Mesendoderm (in vitro differentiated cells): ENCODE measurements at regions not wholly inside any gene's neighbourhood (a gene's known extent, or its start where the extent isn't known, plus 50 kb on each side); places are given as distances from the start of the nearest gene placed in this dataset.
"Not testable (repeated sequence)": the region's sequence is repeated elsewhere in the genome, so short reads cannot be mapped to it uniquely, and the experiment has no call there.

Experiments
- DNase-seq: peaks from one replicate; pipeline ENCODE4 v3.0.0; 2013
- H2AK5ac ChIP-seq: 2 replicates; pipeline ENCODE4 v1.6.1; 2013; ENCODE audit warnings: low read length, inconsistent platforms
- H2BK120ac ChIP-seq: 2 replicates; pipeline ENCODE4 v1.6.1; 2013; ENCODE audit warnings: low read depth, mild to moderate bottlenecking, low read length, moderate library complexity, mixed read lengths
- H2BK15ac ChIP-seq: replicated peaks from 2 replicates; pipeline ENCODE4 v1.6.1; 2013; ENCODE audit warnings: low read depth, mild to moderate bottlenecking, moderate library complexity
- H2BK5ac ChIP-seq: 2 replicates; pipeline ENCODE4 v1.6.1; 2013; ENCODE audit warnings: low read length, inconsistent platforms
- H3K18ac ChIP-seq: 2 replicates; pipeline ENCODE4 v1.6.1; 2013; ENCODE audit warnings: mild to moderate bottlenecking, low read length, mixed read lengths
- H3K23ac ChIP-seq: one replicate; pipeline ENCODE4 v1.6.1; 2013; ENCODE audit warnings: low read length
- H3K27ac ChIP-seq: 2 replicates; pipeline ENCODE4 v1.5.1; 2013; ENCODE audit warnings: low read depth, mild to moderate bottlenecking, inconsistent platforms, low read length, moderate library complexity
- H3K27me3 ChIP-seq: 2 replicates; pipeline ENCODE4 v1.6.1; 2013; ENCODE audit warnings: low read length, control low read depth, mild to moderate bottlenecking, inconsistent platforms; ENCODE audit not compliant: insufficient read depth, poor library complexity
- H3K36me3 ChIP-seq: 2 replicates; pipeline ENCODE4 v1.6.1; 2013; ENCODE audit warnings: low read length, inconsistent platforms; ENCODE audit not compliant: control insufficient read depth, insufficient read depth
- H3K4ac ChIP-seq: one replicate; pipeline ENCODE4 v1.6.1; 2013; ENCODE audit warnings: low read depth, mild to moderate bottlenecking, low read length, moderate library complexity
- H3K4me1 ChIP-seq: 2 replicates; pipeline ENCODE4 v1.6.1; 2013; ENCODE audit warnings: low read depth, low read length, inconsistent platforms; ENCODE audit not compliant: control insufficient read depth
- H3K4me2 ChIP-seq: 2 replicates; pipeline ENCODE4 v1.6.1; 2013; ENCODE audit warnings: low read length
- H3K4me3 ChIP-seq: 2 replicates; pipeline ENCODE4 v1.5.1; 2013; ENCODE audit warnings: mild to moderate bottlenecking, low read length
- H3K56ac ChIP-seq: one replicate; pipeline ENCODE4 v1.6.1; 2013; ENCODE audit warnings: low read length
- H3K79me1 ChIP-seq: 2 replicates; pipeline ENCODE4 v1.6.1; 2013; ENCODE audit warnings: low read length, inconsistent platforms
- H3K79me2 ChIP-seq: 2 replicates; pipeline ENCODE4 v1.6.1; 2013; ENCODE audit warnings: mild to moderate bottlenecking, low read length; ENCODE audit not compliant: control insufficient read depth, insufficient read depth
- H3K9ac ChIP-seq: 2 replicates; pipeline ENCODE4 v1.6.1; 2013; ENCODE audit warnings: low read length, inconsistent platforms
- H4K5ac ChIP-seq: one replicate; pipeline ENCODE4 v1.6.1; 2013; ENCODE audit warnings: low read length
- H4K8ac ChIP-seq: one replicate; pipeline ENCODE4 v1.6.1; 2013; ENCODE audit warnings: low read depth, mild to moderate bottlenecking, control low read depth, low read length, moderate library complexity
- WGBS: extraction: QIAGEN DNeasy Blood & Tissue Kit; methylation state at CpG from one replicate; pipeline ENCODE4 v1.1.7; 2013; ENCODE audit warnings: low lambda C conversion rate, missing lambda C conversion rate; ENCODE audit not compliant: insufficient coverage; ENCODE audit errors: extremely low coverage; 5-methylcytosine and 5-hydroxymethylcytosine counted together

- H4K8ac ChIP-seq, H3K79me1 ChIP-seq, H3K4me2 ChIP-seq, H2BK5ac ChIP-seq, H3K18ac ChIP-seq, H2BK15ac ChIP-seq, H3K23ac ChIP-seq, H4K5ac ChIP-seq, H3K27ac ChIP-seq, H3K36me3 ChIP-seq, H3K56ac ChIP-seq, H2BK120ac ChIP-seq, H3K79me2 ChIP-seq, H3K4ac ChIP-seq, H3K4me1 ChIP-seq, H3K4me3 ChIP-seq, H3K9ac ChIP-seq, H2AK5ac ChIP-seq, H3K27me3 ChIP-seq: not testable (repeated sequence)
- no CpG with 5 or more reads among the region's 4 CpGs for WGBS
- DNase-seq = peak; percentile 11
Observed at GRCh38 chr7:90070238-90070637, 84.0 kb upstream of the STEAP1 start.

DNA sequence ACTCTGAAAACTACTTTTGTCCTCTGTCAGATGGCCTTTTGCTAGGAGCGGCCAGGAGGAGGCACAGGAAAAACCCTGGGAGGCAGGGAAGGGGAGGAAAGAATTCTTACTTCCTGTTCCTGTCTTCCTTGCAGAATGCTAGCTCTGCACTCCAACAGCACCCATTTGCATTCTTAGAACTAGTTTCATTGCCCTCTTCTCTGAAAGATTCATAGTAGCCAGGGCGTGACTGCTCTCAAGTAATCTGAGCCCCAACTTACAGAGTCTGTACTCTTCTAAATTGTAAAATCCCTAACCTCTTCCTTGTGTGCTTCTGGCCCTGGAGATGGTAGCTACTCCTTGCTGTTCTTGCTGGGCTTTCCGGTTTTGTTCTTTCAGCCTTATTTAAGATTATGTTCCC, 75.3 kb upstream of the STEAP1 start:
- H2BK5ac ChIP-seq = no peak overlapping the region
- H3K18ac ChIP-seq = no peak overlapping the region
- WGBS = no CpG with 5 or more reads among the region's 3 CpGs
- no peak overlapping the region for H3K4me3 ChIP-seq
- H4K8ac ChIP-seq = no peak overlapping the region
- no peak overlapping the region for H3K9ac ChIP-seq
- H3K79me1 ChIP-seq = no peaks in the 10 kb centered on the region
- H2AK5ac ChIP-seq = no peak overlapping the region
- peak; percentile 39 for DNase-seq
- H3K36me3 ChIP-seq = no peaks in the 10 kb centered on the region
- no peak overlapping the region for H3K23ac ChIP-seq
- H3K27me3 ChIP-seq = no peaks in the 10 kb centered on the region
- no peak overlapping the region for H2BK15ac ChIP-seq
- H4K5ac ChIP-seq = no peak overlapping the region
- no peaks in the 10 kb centered on the region for H3K79me2 ChIP-seq
- H3K4me2 ChIP-seq = no peak overlapping the region
- no peak overlapping the region for H3K27ac ChIP-seq
- no peaks in the 10 kb centered on the region for H3K4me1 ChIP-seq
- H3K56ac ChIP-seq = no peak overlapping the region
- H2BK120ac ChIP-seq = no peak overlapping the region
- H3K4ac ChIP-seq = no peak overlapping the region

GRCh38 chr7:90081621-90082020, 72.6 kb upstream of the STEAP1 start:
- H3K79me2 ChIP-seq = no peaks in the 10 kb centered on the region
- H2BK120ac ChIP-seq = no peak overlapping the region
- H3K56ac ChIP-seq = no peak overlapping the region
- no peaks in the 10 kb centered on the region for H3K4me1 ChIP-seq
- H3K27ac ChIP-seq = no peak overlapping the region
- WGBS = no CpG with 5 or more reads among the region's 3 CpGs
- H3K9ac ChIP-seq = no peak overlapping the region
- H3K4ac ChIP-seq = no peak overlapping the region
- no peak overlapping the region for H4K5ac ChIP-seq
- no peak overlapping the region for H3K4me3 ChIP-seq
- H3K18ac ChIP-seq = no peak overlapping the region
- no peaks in the 10 kb centered on the region for H3K27me3 ChIP-seq
- no peak overlapping the region for H3K4me2 ChIP-seq
- H3K79me1 ChIP-seq = no peaks in the 10 kb centered on the region
- H2BK15ac ChIP-seq = no peak overlapping the region
- H2BK5ac ChIP-seq = no peak overlapping the region
- H4K8ac ChIP-seq = no peak overlapping the region
- peak; percentile 42 for DNase-seq
- H2AK5ac ChIP-seq = no peak overlapping the region
- no peaks in the 10 kb centered on the region for H3K36me3 ChIP-seq
- no peak overlapping the region for H3K23ac ChIP-seq

DNA sequence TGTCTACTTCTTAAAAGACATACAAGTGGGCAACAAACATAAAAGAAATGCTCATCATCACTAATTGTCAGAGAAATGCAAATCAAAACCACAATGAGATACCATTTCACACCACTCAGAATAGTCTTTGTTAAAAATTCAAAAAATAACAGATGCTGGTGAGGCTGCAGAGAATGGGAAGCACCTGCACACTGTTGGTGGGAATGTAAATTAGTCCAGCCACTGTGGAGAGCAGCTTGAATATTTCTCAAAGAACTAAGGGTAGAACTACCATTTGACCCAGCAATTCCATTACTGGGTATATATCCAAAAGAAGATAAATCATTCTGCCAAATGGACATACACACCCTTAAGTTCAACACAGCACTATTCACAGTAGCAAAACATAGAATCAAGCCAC, 61.8 kb upstream of the STEAP1 start:
- H3K27me3 ChIP-seq = no peaks in the 10 kb centered on the region

GRCh38 chr7:90094030-90094429, 60.2 kb upstream of the STEAP1 start:
- H3K27ac ChIP-seq = no peak overlapping the region
- no peak overlapping the region for H2BK5ac ChIP-seq
- no peaks in the 10 kb centered on the region for H3K79me1 ChIP-seq
- no peak for DNase-seq
- no peaks in the 10 kb centered on the region for H3K79me2 ChIP-seq
- no peak overlapping the region for H3K4me3 ChIP-seq
- no peak overlapping the region for H3K18ac ChIP-seq
- H4K8ac ChIP-seq = no peak overlapping the region
- no peaks in the 10 kb centered on the region for H3K36me3 ChIP-seq
- H4K5ac ChIP-seq = no peak overlapping the region
- no peak overlapping the region for H3K4ac ChIP-seq
- no peaks in the 10 kb centered on the region for H3K27me3 ChIP-seq
- WGBS = no CpG with 5 or more reads among the region's 2 CpGs
- H3K23ac ChIP-seq = no peak overlapping the region
- no peak overlapping the region for H2AK5ac ChIP-seq
- no peak overlapping the region for H3K56ac ChIP-seq
- no peak overlapping the region for H2BK120ac ChIP-seq
- H3K9ac ChIP-seq = no peak overlapping the region
- H3K4me1 ChIP-seq = no peaks in the 10 kb centered on the region
- H3K4me2 ChIP-seq = no peak overlapping the region
- H2BK15ac ChIP-seq = no peak overlapping the region

More for the DNA sequence above, 61.8 kb upstream of the STEAP1 start:
- Histone ChIP-seq H2BK120ac (no peak overlapping the region), H3K9ac (no peak overlapping the region), H3K36me3 (no peaks in the 10 kb centered on the region), H3K4me1 (no peaks in the 10 kb centered on the region), H3K79me2 (no peaks in the 10 kb centered on the region), H3K18ac (no peak overlapping the region), H4K8ac (no peak overlapping the region), H4K5ac (no peak overlapping the region), H3K79me1 (no peaks in the 10 kb centered on the region), H3K23ac (no peak overlapping the region), H2AK5ac (no peak overlapping the region), H3K4me2 (no peak overlapping the region), H3K4ac (no peak overlapping the region), H2BK15ac (no peak overlapping the region), H2BK5ac (no peak overlapping the region), H3K4me3 (no peak overlapping the region), H3K56ac (no peak overlapping the region), H3K27ac (no peak overlapping the region)
- DNase-seq = no peak
